OCI-LY3 (cell line): ENCODE measurements at regions not wholly inside any gene's neighbourhood (a gene's known extent, or its start where the extent isn't known, plus 50 kb on each side); places are given as distances from the start of the nearest gene placed in this dataset.

Experiments
- H2AFZ ChIP-seq: fragments of 200-600, 300-600 bp; shearing (Covaris generic); 2 replicates; pipeline ENCODE4 v1.6.0; 2014; ENCODE audit warnings: antibody characterized with exemption, low read depth, low read length
- H3K27ac ChIP-seq: fragments of 200-600, 300-600 bp; sonication (generic); 2 replicates; pipeline ENCODE4 v1.5.1; 2014; ENCODE audit warnings: mild to moderate bottlenecking, low read length, moderate library complexity, mixed read lengths
- H3K27me3 ChIP-seq: fragments of 200-600, 300-600 bp; sonication (generic); 2 replicates; pipeline ENCODE4 v1.6.1; 2014; ENCODE audit warnings: low read depth, low read length, mixed read lengths
- H3K36me3 ChIP-seq: fragments of 200-600, 300-600 bp; sonication (generic); replicated peaks from 2 replicates; pipeline ENCODE3; 2014; ENCODE audit warnings: low read depth, low read length, mixed read lengths
- H3K4me1 ChIP-seq: fragments of 300-600, 200-600 bp; sonication (generic); 2 replicates; pipeline ENCODE4 v1.6.1; 2014; ENCODE audit warnings: low read length, mixed read lengths
- H3K4me2 ChIP-seq: fragments of 200-600, 300-600 bp; sonication (generic); 2 replicates; pipeline ENCODE4 v1.6.1; 2014; ENCODE audit warnings: low read length, mixed read lengths
- H3K4me3 ChIP-seq: fragments of 300-600, 200-600 bp; sonication (generic); 2 replicates; pipeline ENCODE4 v1.5.1; 2014; ENCODE audit warnings: antibody characterized with exemption, mild to moderate bottlenecking, low read length, moderate library complexity
- H3K79me2 ChIP-seq: fragments of 300-600, 200-600 bp; shearing (Covaris generic); 2 replicates; pipeline ENCODE4 v1.6.1; 2014; ENCODE audit warnings: mild to moderate bottlenecking, low read length, mixed read lengths
- H3K9ac ChIP-seq: fragments of 300-600, 200-600 bp; shearing (Covaris generic); 2 replicates; pipeline ENCODE4 v1.6.0; 2014; ENCODE audit warnings: mild to moderate bottlenecking, low read length, moderate library complexity
- H3K9me3 ChIP-seq: fragments of 200-600, 300-600 bp; shearing (Covaris generic); 2 replicates; pipeline ENCODE4 v1.6.1; 2014; ENCODE audit warnings: low read length, mixed read lengths; ENCODE audit not compliant: insufficient read depth
- H4K20me1 ChIP-seq: fragments of 200-600, 300-600 bp; sonication (generic); 2 replicates; pipeline ENCODE4 v1.6.1; 2016; ENCODE audit warnings: low read length, mixed read lengths; ENCODE audit not compliant: insufficient read depth
- CTCF ChIP-seq: fragments of 200-600, 300-600 bp; sonication (generic); IDR thresholded peaks from 2 replicates; pipeline ENCODE4 v1.5.1; 2014; ENCODE audit warnings: antibody characterized with exemption, low read length, low read depth
- EZH2phosphoT487 ChIP-seq: fragments of 200-600 bp; shearing (Covaris generic); IDR thresholded peaks from 2 replicates; pipeline ENCODE4 v1.6.1; 2018; ENCODE audit warnings: antibody characterized with exemption, mixed run types, low read depth

GRCh38 chr1:30637183-30637980 is 86.0 kb downstream of the MATN1 start:
- peaks cover 11% of the 10 kb centered on the region for H3K4me1 ChIP-seq
- H3K79me2 ChIP-seq: no peaks in the 10 kb centered on the region
- H2AFZ ChIP-seq: no peak overlapping the region
- no peak overlapping the region for H3K27ac ChIP-seq
- H3K36me3 ChIP-seq: no peaks in the 10 kb centered on the region
- H4K20me1 ChIP-seq: no peaks in the 10 kb centered on the region
- H3K4me3 ChIP-seq: no peak overlapping the region
- H3K4me2 ChIP-seq: no peak overlapping the region
- no peak for TF ChIP-seq CTCF
- no peak for TF ChIP-seq EZH2phosphoT487
- H3K27me3 ChIP-seq: no peaks in the 10 kb centered on the region
- no peaks in the 10 kb centered on the region for H3K9me3 ChIP-seq
- no peak overlapping the region for H3K9ac ChIP-seq

- peak overlapping the region; percentile 22; the same call in 1 of the 2 replicates for H3K4me2 ChIP-seq
- no peaks in the 10 kb centered on the region for H3K27me3 ChIP-seq
Measured at GRCh38 chr1:30636621-30637020, 86.8 kb downstream of the MATN1 start.

GRCh38 chr1:30635391-30635975 is 87.9 kb downstream of the MATN1 start:
- no peak overlapping the region for H3K9ac ChIP-seq
- TF ChIP-seq CTCF (no peak), EZH2phosphoT487 (no peak)
- no peaks in the 10 kb centered on the region for H3K79me2 ChIP-seq
- H3K36me3 ChIP-seq: no peaks in the 10 kb centered on the region
- H3K27me3 ChIP-seq: no peaks in the 10 kb centered on the region
- no peak overlapping the region for H3K4me2 ChIP-seq
- H3K4me3 ChIP-seq: no peak overlapping the region
- no peaks in the 10 kb centered on the region for H4K20me1 ChIP-seq
- no peak overlapping the region for H2AFZ ChIP-seq
- H3K4me1 ChIP-seq: peaks cover 11% of the 10 kb centered on the region
- no peaks in the 10 kb centered on the region for H3K9me3 ChIP-seq
- H3K27ac ChIP-seq: no peak overlapping the region

More at GRCh38 chr1:30636621-30637020, 86.8 kb downstream of the MATN1 start:
- H3K4me3 ChIP-seq: no peak overlapping the region
- no peak overlapping the region for H3K9ac ChIP-seq
- no peaks in the 10 kb centered on the region for H4K20me1 ChIP-seq
- no peaks in the 10 kb centered on the region for H3K36me3 ChIP-seq
- H3K79me2 ChIP-seq: no peaks in the 10 kb centered on the region
- TF ChIP-seq EZH2phosphoT487: no peak
- TF ChIP-seq CTCF: no peak
- no peak overlapping the region for H2AFZ ChIP-seq
- no peak overlapping the region for H3K27ac ChIP-seq
- no peaks in the 10 kb centered on the region for H3K9me3 ChIP-seq
- peaks cover 11% of the 10 kb centered on the region for H3K4me1 ChIP-seq

- Histone ChIP-seq H2AFZ (no peak overlapping the region), H3K79me2 (no peaks in the 10 kb centered on the region), H3K9ac (no peak overlapping the region), H3K36me3 (no peaks in the 10 kb centered on the region), H3K4me1 (peaks cover 11% of the 10 kb centered on the region), H4K20me1 (no peaks in the 10 kb centered on the region), H3K4me3 (no peak overlapping the region), H3K27ac (no peak overlapping the region), H3K4me2 (no peak overlapping the region), H3K9me3 (no peaks in the 10 kb centered on the region), H3K27me3 (no peaks in the 10 kb centered on the region)
- no peak for TF ChIP-seq CTCF
Measured at GRCh38 chr1:30634507-30634906, 88.9 kb downstream of the MATN1 start.
